Stimulated activated CD4-positive, alpha-beta T cell treated with anti-CD3 and anti-CD28 coated beads, Interleukin-2, amount 100 ng/mL, for 24 hours (primary cell): ENCODE measurements at regions not wholly inside any gene's neighbourhood (a gene's known extent, or its start where the extent isn't known, plus 50 kb on each side); places are given as distances from the start of the nearest gene placed in this dataset.
"Not testable (repeated sequence)": the region's sequence is repeated elsewhere in the genome, so short reads cannot be mapped to it uniquely, and the experiment has no call there.

Experiments
- DNase-seq, 2 donors: peaks; one replicate each; pipeline ENCODE4 v3.0.0-alpha.2; 2020

DNA sequence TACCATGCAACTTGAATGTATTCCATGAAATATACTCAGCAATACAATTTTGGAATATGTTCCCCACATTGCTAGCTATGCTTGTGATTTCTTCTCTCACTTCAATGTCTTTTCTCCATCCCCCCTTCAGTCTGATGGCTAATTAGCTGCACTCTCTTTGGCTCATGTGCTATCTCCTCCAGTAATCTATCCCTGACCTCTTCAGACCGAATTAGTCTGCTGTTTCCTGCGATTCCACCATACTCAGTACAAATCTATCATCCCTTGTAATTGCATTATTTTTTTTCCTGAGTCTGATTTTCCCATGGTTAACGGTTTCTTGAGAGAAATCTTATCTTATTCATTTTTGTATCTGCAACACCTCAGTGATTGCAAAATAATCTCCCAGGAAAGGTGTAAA is 360.7 kb upstream of the CDH10 start:
- DNase-seq: no peak

DNA sequence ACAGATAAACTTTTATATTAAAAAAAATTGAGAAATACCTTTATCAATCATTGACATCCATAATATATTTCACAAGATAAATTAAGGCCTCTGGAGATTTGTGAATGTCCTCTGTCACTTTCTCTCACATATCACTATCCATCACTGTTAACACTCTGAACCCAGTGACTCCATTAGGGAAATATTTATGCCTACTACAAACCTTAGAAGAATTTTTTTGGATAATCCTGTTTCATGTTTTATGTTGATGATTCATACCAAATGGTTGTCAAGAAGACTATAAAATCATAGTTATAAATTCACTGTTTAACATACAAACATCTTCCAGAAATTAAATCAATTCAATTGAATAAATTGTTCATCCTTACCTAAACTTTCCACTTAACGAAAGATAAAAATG is 357.6 kb upstream of the CDH10 start:
- no peak for DNase-seq

DNA sequence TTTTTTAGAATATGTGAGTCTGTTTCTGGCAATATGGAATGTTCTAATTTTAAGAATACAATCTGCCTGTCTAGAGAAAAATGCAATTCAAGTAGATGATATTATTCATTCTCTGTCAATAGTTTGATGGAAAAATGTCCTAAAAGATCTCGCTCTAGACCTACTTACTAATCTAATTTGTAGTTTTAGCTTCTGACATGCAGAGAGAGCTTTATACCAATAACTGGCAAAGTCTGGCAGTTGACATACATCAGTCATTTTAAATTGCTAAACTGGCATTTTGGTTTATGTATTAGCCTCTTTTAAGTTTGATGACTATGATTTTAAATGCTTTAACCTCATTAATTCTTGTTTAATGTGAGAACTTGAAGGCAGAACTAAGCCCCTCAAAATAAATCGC is 355.0 kb upstream of the CDH10 start:
- DNase-seq: no peak

DNA sequence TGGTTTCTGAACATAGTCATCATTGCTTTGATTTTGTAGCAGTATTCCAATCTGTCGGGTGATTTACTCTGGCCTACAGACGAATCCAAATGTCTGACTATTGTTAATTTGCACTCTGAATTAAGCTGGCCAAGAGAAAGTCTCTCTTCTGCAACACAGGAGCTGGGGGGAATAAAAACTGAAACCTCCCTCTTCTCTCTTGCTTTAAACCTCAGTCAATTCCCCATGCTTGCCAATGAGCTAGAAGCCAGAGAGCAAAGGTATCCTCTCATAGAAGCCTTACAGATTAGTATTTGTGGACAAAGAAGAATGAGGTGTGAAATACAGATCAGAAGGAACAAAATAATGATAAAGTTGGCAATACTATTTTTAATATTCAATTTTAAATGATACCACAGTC is 353.9 kb upstream of the CDH10 start:
- DNase-seq: no peak

DNA sequence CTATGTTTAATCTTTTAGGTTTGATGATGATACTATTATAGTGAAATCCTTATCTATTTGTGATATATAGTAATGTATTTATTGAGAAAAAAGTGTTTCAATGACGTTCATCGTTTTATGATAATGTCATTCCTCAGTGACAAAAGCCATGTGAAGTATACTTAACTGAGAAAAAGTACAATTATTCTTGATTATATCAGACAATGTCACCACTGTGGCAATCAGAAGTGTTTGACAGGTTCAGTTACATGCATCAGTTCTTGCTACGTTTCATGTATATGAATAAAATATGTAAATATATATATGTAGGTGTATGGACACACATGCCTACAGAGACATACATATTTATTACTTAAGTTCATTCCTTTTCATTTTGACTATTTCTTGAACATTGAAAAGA is 341.5 kb upstream of the CDH10 start:
- no peak for DNase-seq

DNA sequence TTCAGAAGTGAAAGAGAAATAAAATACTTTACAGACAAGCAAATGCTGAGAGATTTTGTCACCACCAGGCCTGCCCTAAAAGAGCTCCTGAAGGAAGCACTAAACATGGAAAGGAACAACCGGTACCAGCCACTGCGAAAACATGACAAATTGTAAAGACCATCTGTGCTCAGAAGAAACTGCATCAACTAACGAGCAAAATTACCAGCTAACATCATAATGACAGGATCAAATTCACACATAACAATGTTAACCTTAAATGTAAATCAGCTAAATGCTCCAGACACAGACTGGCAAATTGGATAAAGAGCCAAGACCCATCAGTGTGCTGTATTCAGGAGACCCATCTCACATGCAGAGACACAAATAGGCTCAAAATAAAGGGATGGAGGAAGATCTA is 333.8 kb upstream of the CDH10 start:
- not testable (repeated sequence) for DNase-seq

DNA sequence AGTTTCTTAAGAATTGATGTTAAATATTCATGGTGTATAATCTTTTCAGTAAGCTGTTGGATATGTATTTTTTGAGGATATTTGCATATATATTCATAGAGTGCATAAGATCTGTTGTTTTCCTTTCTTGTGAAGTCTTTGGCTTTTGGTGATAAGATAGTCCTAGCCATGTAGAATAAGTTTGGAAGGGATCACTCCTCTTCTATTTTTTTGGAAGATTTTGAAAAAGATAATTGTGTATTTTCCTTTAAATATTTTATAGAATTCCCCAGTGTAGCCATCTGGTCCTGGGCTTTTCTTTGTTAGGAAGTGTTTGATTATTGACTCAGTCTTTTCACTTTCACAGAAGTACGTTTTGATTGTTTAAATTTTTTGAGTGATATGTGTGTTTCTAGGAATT is 318.8 kb upstream of the CDH10 start:
- DNase-seq: no peak

DNA sequence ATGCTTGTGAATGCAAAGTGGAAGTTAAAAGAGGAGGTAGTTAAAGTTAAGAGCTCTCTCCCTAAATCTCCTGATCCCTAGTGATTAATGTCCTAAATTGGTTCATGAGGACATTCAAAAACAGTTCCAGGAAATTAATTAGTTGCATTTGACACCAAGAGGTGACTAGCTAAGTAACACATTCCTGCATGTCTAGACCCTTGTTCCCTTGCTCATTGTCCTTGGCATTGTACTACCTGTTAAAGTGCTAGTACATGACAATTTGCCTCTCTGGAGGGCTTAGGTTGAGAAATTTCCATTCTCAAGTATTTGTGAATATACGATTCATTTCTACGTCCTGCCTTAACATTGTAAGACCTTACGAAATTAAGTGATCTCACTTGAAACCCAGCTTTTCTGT is 278.6 kb upstream of the CDH10 start:
- DNase-seq: no peak

DNA sequence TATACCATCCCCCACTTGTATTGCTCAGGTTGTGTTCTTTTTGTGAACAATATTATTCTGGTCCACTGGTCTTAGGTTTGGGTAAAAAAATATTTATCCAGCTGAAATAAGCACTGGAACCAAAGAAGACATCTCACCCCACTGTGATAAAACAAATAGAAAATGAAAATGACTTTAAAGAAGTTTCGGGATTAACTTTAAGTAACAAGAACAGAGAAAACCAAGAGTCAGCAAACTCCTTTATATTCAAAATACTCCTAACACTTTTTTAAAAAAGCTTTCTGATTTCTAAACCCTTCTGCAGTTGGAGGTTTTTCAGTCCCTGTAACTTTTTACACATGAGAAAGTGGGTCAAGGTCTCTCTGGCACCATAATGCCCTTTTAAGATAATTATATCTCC is 273.9 kb upstream of the CDH10 start:
- no peak for DNase-seq

DNA sequence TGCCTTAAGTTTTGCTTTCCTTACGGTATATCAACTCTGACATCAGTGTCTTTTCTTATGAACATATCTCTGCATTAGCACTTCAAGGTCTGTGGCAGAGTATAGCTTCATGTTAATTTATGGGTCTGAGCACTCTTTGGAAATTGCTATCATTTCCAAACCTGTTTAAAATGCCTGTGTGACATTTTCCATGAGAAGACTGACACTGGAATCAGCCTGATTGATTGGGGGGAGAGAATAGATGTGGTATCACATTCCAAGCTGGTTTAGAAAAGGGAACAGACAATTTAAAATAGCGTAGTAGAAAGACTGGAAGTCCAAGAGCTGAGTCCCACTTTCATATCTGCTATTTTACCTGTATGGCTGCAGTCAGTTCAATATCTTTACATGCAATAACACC is 272.1 kb upstream of the CDH10 start:
- no peak for DNase-seq

DNA sequence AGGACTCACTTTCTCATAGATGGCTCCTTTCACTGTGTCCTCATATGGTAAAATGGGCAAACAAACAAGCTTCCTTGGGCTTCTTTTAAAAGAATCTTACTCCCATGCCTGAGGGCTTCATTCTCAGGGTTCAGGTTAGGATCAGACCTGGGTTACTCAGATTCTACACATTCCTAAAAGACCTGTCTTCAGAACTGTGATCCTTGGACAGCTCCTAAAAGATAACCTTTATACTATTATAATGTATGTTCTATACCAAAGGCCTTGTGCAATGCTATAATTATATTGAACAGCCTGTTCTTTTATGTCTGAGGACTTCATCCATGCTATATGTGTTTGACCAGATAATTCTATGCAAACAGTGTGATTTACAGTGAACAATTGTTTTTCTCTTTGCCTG is 264.4 kb upstream of the CDH10 start:
- no peak for DNase-seq

DNA sequence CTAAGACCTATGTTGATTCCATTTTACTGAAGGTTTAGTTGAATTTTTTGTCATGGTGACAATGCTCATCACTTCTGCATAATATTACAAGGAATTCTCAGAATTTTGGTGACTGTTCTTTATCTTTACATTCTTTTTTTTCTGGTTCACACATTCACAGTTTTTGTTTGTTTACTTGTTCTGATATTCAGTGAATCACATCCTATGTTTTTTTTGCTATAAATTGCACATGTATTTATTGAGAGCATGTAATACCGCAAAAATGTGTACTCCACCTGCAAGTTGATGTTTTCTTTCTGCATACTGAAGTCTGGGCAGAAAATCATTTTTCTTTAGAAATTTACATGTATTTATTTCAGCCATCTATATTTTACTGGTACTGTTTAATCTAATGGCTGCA is 261.9 kb upstream of the CDH10 start:
- DNase-seq: no peak

DNA sequence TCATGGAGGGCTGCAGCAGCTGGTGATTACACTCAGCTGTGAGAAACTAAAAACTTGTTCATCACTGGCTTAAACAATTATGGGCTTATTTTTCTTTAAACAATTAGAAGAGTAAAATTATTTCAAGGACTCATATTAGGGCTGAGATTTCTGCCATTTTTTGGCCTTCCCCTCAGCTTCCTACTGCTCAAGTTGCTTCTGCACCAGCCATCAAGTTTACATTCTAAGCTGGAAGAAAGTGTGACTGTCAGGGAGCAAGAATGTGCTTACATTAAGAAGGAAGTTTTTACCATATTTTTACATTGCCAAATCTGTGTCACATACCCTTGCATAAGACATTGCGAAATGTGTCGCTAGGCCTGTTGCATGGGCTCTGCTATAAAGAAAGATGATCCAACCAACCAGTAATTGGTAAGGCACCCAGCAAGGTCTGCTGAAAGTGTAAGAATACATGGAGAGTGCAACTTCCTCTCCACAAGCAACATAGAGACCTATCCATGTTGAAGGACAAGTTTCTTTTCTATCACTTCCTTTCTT is 260.3 kb upstream of the CDH10 start:
- DNase-seq: no peak

DNA sequence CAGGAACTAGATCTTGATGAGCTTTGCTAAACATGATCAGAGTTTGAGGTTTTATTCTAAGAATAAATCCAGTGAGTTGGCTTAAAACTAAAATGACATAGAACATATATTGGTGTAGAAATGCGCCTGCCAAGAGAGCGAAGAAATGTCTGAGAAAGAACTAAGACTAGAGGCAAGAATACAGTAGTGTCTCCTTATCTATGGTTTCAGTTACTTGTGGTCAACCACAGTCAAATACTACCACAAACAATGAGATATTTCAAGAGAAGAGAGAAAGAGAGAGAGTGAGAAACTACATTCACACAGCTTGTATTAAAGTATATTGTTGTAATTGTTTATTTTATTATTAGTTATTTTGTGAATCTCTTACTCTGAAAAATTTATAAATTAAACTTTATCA is 254.4 kb upstream of the CDH10 start:
- no peak for DNase-seq

DNA sequence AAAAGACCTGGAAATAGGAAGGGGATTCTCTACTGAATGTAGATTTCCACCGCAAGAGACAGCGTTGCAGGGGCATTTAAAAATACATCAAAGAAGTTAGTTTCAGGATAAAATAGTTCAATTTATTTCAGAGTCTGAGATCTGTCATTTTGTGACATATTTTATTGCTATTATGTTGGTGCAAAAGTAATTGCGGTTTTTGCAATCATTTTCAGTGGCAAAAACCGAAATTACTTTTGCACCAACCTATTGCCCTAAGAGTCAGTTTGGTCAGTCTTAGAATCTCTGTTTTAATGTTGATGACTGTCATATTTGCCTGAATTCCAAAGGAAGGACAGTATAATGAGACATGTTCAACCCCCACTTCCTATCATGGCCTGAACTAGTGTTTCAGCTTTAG is 219.5 kb upstream of the CDH10 start:
- DNase-seq: no peak

DNA sequence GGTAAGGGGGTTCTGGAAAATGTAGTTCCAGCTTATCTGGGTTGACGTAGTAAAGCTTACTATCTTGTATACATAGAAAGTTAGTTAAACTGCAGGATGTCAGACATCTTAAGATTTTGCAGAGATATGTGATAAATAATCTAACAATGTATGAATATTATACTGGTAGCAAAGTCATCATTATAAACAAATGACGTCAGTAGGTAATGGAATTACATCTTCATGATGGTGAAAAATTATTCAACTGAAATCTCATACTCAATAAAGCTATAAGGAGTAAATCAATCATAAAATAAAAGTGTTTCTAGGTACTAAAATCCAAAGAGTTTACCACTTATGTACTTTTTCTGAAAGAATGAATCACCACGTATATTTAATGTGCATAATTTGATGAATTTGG is 217.3 kb upstream of the CDH10 start:
- no peak for DNase-seq

DNA sequence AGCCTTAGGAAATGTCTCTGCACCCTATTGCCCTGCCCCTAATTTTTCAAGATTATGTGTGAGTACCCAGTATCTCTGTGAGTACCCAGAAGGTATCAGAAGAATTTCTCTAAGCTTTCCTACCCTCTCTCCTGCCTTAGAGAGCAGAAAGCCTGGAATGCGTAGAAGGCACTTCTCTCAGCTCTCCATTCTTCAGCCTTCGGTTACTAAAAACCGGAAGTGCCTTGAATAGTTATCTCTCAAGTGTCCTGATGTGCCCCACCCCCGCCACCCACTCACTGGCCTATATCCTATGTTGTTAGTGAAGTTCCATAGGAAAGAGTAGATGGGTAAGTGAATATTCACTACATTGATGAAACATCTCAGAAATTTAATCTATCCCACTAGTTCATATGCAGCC is 210.7 kb upstream of the CDH10 start:
- no peak for DNase-seq

DNA sequence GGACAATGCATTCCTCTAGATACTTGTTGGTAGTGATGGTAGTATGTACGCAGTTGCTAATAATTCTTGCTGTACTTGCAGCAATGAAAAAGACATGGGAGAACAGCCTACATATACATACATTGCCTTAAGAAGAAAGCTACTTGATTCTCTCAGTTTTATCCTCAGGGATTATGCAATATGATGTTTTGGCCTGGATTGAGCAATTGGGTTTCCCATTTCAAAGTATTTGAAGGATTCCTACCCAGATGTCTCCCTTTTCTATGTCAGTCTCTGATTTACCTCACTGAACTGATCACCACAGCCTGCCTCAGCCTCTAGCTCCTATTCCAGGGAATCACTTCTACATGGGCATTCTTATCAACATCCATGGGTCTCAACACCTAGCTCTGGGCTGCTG is 210.1 kb upstream of the CDH10 start:
- DNase-seq: no peak

DNA sequence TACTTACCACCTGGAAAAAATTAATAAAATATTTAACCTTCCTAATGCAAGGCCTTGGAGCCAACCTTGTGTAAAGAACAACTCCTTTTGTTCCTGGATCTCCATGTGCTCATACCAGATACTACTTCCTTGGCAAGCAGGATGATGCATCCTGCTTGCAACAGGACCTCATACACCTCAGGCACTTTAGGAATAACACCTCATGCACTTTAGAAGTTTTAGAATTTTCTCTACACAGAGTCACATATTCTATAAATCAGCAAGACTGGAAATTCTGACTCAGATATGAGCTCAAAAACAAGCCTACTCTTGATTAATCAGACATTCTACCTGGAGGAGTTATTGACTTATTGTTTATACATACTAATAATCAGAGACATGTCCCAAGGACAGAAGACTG is 209.6 kb upstream of the CDH10 start:
- DNase-seq: no peak

DNA sequence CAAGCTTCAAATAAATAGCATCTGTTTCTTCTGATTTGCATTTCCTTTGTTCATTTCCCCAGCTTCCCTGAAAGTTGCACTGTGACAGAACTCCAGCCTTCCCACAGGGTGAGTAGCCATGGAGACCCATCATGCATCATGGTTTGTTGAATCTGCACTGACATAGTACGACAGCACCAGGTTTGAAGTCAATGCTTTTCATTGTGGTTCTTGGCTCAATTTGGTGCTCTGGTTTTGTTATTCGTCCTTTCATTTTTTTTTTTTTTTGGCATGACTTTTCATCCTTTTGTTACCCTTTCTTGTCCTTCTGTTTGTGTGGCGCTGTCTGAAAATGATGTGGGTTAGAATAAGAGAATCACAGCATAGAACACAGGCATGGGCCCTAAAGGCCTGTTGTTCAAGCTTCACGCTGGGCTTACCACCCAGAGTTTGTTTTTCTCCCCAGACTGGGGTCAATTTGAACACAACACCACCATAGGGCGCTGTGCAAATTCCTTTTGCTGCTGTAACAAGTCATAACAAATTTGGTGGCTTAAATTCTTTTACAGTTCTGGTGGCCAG is 206.2 kb upstream of the CDH10 start:
- no peak for DNase-seq

DNA sequence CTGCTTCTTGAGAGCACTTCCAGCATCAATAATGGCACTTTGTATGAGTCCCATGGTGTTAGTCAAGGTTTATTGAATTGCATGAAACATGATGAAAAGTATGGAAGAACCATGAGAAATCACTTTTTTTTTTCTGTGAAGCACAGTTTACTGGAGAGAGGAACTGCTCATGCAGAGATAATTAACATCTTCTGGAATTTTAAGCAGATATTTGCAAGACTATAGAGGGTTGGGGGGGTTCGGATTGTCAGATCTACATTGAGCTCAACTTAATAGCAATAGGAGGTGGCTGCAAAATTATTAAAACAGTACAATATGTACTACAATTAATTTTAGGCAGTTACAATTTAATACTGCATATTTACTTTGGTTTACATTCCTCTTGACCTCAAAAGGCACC is 204.4 kb upstream of the CDH10 start:
- DNase-seq: no peak

DNA sequence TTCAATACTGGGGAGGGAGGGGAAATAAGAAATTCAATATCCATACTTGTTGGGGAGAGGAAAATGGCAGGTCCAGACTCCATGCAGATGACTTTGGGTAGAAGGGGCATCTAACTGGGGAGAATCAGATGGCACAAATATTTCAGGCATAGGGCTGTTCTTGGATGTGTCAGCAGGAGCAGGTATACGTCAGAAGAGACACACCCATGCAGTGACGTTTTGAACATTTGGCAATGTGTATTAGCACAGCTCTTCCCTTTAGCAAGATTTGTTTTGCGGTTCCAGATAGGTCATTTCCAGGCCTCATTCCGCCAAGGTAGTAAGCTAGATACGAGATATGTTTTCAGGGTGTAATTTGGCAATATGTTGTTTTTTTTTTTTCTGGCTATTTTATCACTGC is 187.2 kb upstream of the CDH10 start:
- DNase-seq: no peak

DNA sequence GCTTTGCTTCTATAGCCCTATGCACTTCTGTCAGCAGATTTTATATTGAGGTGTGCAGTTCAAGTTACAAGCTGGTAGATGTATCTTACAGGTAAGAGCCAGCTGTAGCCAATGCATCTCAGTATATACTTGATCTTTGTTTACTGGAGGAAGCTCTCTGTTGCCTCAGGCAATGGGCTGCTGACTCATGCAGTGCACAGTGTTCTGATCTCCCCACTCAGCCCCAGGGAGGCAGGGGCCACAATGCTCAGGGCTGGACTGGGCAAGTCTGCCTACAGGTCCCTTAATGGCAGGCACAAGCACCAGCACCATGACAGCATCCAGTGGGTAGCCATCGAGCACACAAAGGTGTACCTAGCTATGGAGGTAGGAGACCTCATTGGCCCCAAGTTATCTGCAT is 178.8 kb upstream of the CDH10 start:
- no peak for DNase-seq

DNA sequence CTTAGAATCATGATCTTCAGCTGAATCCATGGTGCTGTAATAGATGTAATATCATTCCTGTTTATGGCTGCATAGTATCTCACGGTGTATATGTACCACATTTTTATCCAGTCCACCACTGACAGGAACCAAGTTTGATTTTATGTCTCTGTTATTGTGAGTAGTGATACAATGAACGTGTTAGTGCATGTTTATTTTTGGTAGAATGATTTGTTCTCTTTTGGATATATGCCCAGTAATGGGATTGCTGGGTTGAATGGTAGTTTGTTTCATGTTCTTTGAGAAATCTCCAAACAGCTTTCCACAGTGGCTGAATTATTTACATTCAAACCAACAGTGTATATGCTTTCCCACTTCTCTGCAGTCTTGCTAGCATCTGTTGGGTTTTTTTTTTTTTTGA is 175.1 kb upstream of the CDH10 start:
- no peak for DNase-seq

DNA sequence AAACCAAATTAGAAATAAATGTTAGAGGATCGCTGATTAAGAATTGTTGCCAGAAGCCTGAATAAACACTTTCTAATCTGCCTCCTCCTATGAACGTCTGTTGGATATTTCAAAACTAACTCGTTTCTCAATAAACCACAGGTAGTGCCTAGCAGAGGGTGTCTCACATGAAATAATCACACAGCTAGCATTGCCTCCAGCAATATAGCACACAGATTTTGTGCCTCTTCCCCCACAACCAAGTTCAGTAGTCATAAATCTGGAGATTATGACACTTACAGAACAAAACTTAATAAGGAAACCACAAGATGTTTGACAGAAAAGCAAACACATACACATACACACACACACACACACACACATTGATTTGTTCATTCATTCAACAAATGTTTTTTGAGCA is 173.2 kb upstream of the CDH10 start:
- no peak for DNase-seq

DNA sequence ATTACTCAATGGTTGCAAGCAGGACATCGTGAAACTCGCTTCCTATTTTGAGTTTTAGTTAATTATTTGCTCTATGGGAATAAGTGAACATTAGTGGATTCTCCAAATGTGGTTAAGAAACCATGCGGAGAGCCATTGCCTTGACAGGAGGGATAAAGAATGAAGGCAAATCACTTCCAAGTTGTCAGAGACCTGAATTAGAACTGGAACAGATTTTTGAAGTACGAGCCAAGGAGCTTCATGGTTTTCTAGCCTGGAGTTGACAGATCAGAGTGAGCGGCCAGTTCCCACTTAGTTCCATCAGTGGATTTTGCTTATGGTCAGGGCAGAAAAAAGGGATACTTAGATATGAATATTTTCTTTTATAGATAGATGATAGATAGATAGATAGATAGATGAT is 171.4 kb upstream of the CDH10 start:
- DNase-seq: no peak
